Sigmoid colon (tissue), 6 donors: ENCODE measurements at regions not wholly inside any gene's neighbourhood (a gene's known extent, or its start where the extent isn't known, plus 50 kb on each side); places are given as distances from the start of the nearest gene placed in this dataset.

ENCODE experiments used
- DNase-seq: peaks from one replicate; pipeline ENCODE4 v3.0.0-alpha.2; 2019
- H3K27ac ChIP-seq, 4 donors: fragments of 200-600 bp; sonication (generic); one replicate each; pipeline ENCODE4 v1.5.1; 2016 to 2019; ENCODE audit warnings: mild to moderate bottlenecking in 1 of 4
- H3K27me3 ChIP-seq, 3 donors: fragments of 200-600 bp; sonication (generic); one replicate each; pipeline ENCODE4 v1.5.1; 2019; ENCODE audit warnings: mild to moderate bottlenecking in 1 of 3
- H3K36me3 ChIP-seq, 4 donors: fragments of 200-600 bp; sonication (generic); one replicate each; pipeline ENCODE4 v1.5.1; 2016 to 2019
- H3K4me1 ChIP-seq, 4 donors: fragments of 200-600 bp; sonication (generic); one replicate each; pipeline ENCODE4 v1.5.1; 2017 to 2019
- H3K4me3 ChIP-seq, 4 donors: fragments of 200-600 bp; sonication (generic); one replicate each; pipeline ENCODE4 v1.5.1; 2017 to 2019; ENCODE audit warnings: mild to moderate bottlenecking in 2 of 4, moderate library complexity in 1 of 4
- H3K9me3 ChIP-seq, 4 donors: fragments of 200-600 bp in 3 of 4; sonication (generic) in 3 of 4; one replicate each; pipeline versions ENCODE4 v1.5.1 to v1.6.1; 2013 to 2019
- CTCF ChIP-seq, 4 experiments: fragments of 450-650 bp in 3 of 4; fragments of 200-600 bp in 1 of 4; IDR thresholded peaks; one replicate each; pipeline ENCODE4 v1.5.1; 2016 to 2019; ENCODE audit warnings: antibody characterized with exemption in 4 of 4, mild to moderate bottlenecking in 3 of 4, moderate library complexity in 2 of 4
- EP300 ChIP-seq, 4 donors: sonication (generic); formaldehyde crosslinking; IDR thresholded peaks; one replicate each; pipeline ENCODE4 v1.6.1; 2017; ENCODE audit warnings: antibody characterized with exemption in 4 of 4
- POLR2A ChIP-seq, 2 donors: fragments of 450-650 bp; IDR thresholded peaks; one replicate each; pipeline ENCODE4 v1.6.1; 2016; ENCODE audit warnings: antibody characterized with exemption in 2 of 2, mild to moderate bottlenecking in 2 of 2, moderate library complexity in 2 of 2
- POLR2AphosphoS5 ChIP-seq, 4 donors: sonication (generic); formaldehyde crosslinking; IDR thresholded peaks; one replicate each; pipeline ENCODE4 v1.6.1; 2017; ENCODE audit warnings: antibody characterized with exemption in 4 of 4
- WGBS, 2 donors: extraction: QIAGEN DNeasy Blood & Tissue Kit; methylation state at CpG; one replicate each; pipeline ENCODE4 v1.1.7; 2013; 5-methylcytosine and 5-hydroxymethylcytosine counted together
- intact Hi-C: fragments of 100-400 bp; cut with DNase I; formaldehyde crosslinking; loops from one replicate; pipeline ENCODE4 v1.15.1; 2023
- donor health status: healthy with polysubstance abuse.
- donor health status: healthy.

DNA sequence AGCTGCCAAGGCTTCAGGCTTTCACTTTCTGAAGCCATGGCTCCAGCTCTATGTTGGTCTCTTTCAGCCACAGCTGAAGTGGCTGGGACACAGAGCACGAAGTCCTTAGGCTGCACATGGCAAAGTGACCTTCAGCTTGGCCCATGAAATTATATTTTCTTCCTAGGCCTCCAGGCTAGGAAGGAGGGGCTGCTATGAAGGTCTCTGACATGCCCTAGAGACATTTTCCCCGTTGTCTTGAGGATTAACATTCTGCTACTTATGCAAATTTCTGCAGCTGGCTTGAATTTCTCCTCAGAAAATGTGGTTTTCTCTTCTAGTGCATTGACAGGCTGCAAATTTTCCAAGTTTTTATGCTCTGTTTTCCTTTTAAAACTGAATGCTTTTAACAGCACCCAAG lies 99.8 kb upstream of the KCNIP4 start:
- no peak for DNase-seq
- TF ChIP-seq POLR2A (IDR thresholded peaks at IDR 0.05) (no peak), EP300 (IDR thresholded peaks at IDR 0.05) (no peak), CTCF (IDR thresholded peaks at IDR 0.05) (no peak), POLR2AphosphoS5 (IDR thresholded peaks at IDR 0.05) (no peak)
- Histone ChIP-seq H3K27me3 (no peaks in the 10 kb centered on the region), H3K4me1 (no peaks in the 10 kb centered on the region), H3K9me3 (peaks cover 0 to 3% (median 0%) of the 10 kb centered on the region in 4 donors), H3K36me3 (no peaks in the 10 kb centered on the region), H3K4me3 (no peak overlapping the region), H3K27ac (no peak overlapping the region)
- 20 to 54% methylated on average over 2 of the region's 2 CpGs for WGBS, 2 donors
- intact Hi-C loops: no loop called here

- no peaks in the 10 kb centered on the region for H3K36me3 ChIP-seq
- H3K27me3 ChIP-seq: no peaks in the 10 kb centered on the region
- no peak overlapping the region for H3K4me3 ChIP-seq
- intact Hi-C loops: no loop called here
- peaks cover 0 to 3% (median 0%) of the 10 kb centered on the region in 4 donors for H3K9me3 ChIP-seq
- H3K4me1 ChIP-seq: no peaks in the 10 kb centered on the region
- TF ChIP-seq CTCF (IDR thresholded peaks at IDR 0.05) (no peak), POLR2AphosphoS5 (IDR thresholded peaks at IDR 0.05) (no peak), EP300 (IDR thresholded peaks at IDR 0.05) (no peak), POLR2A (IDR thresholded peaks at IDR 0.05) (no peak)
- 93 to 94% methylated on average over 12 of the region's 12 CpGs for WGBS, 2 donors
- no peak overlapping the region for H3K27ac ChIP-seq
- no peak for DNase-seq
Observed at GRCh38 chr4:22047793-22048192, 99.2 kb upstream of the KCNIP4 start.

DNA sequence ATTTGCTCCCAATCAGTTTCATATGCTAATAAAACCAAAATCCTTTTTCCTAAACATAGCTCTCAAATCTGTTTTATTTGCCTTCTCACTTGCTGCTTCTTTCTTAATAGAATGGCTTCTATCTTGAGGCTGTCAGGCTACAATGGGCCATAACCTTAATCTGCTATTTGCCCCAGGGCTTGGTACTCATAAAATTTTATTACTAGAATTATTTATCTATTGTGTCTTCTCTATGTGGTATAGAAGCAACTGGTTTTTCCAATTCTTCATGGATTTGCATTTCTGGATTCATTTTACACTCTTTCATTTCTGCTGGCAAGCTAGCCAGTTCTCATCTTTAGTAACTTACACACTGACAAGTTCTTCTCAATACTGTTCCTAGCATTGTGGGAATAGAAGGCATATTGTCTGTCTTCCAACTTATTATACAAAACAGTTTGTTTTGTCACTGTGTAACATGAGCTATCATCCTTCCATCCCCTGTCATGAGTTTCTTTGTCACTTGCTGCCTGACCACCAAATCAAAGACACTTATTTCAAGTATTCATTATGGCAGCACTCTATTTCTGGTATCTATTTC lies 96.6 kb upstream of the KCNIP4 start:
- no peaks in the 10 kb centered on the region for H3K36me3 ChIP-seq
- no peak for TF ChIP-seq POLR2A (IDR thresholded peaks at IDR 0.05)
- no peak for TF ChIP-seq POLR2AphosphoS5 (IDR thresholded peaks at IDR 0.05)
- TF ChIP-seq CTCF (IDR thresholded peaks at IDR 0.05): no peak
- TF ChIP-seq EP300 (IDR thresholded peaks at IDR 0.05): no peak
- peaks cover 0 to 3% (median 0%) of the 10 kb centered on the region in 4 donors for H3K9me3 ChIP-seq
- H3K27me3 ChIP-seq: no peaks in the 10 kb centered on the region
- H3K4me3 ChIP-seq: no peak overlapping the region
- intact Hi-C loops: no loop called here
- DNase-seq: no peak
- H3K4me1 ChIP-seq: no peaks in the 10 kb centered on the region
- no peak overlapping the region for H3K27ac ChIP-seq

DNA sequence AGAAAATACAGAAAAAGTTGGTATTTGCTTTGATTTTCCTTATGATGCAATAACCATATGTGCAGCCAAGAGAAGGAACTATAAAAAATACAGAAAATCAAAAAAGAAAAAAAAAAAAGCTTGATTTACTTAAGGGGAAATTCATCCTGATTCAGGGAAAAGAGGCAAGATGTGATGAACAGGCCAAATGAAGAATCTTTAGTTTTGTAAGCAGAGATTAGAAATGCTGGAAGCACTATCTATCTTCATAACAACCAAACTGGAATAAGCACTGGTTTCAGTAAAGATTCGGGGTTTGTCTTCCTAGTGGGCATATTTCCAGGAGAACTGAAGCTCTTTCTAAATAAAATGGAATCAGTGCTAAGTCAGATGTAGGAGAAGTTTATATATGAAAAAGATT lies 82.9 kb upstream of the KCNIP4 start:
- intact Hi-C loops: no loop called here
- Histone ChIP-seq H3K27me3 (no peaks in the 10 kb centered on the region), H3K9me3 (no peaks in the 10 kb centered on the region), H3K27ac (no peak overlapping the region), H3K4me3 (no peak overlapping the region), H3K4me1 (no peaks in the 10 kb centered on the region), H3K36me3 (no peaks in the 10 kb centered on the region)
- no peak for TF ChIP-seq CTCF (IDR thresholded peaks at IDR 0.05)
- no peak for TF ChIP-seq POLR2AphosphoS5 (IDR thresholded peaks at IDR 0.05)
- 71 to 75% methylated on average over 1 of the region's 1 CpG for WGBS, 2 donors
- DNase-seq: no peak

- TF ChIP-seq CTCF (IDR thresholded peaks at IDR 0.05): no peak
- no peak for TF ChIP-seq EP300 (IDR thresholded peaks at IDR 0.05)
- TF ChIP-seq POLR2AphosphoS5 (IDR thresholded peaks at IDR 0.05): no peak
- no peak for TF ChIP-seq POLR2A (IDR thresholded peaks at IDR 0.05)
- DNase-seq: no peak
- no peaks in the 10 kb centered on the region for H3K9me3 ChIP-seq
- H3K4me3 ChIP-seq: no peak overlapping the region
- no peaks in the 10 kb centered on the region for H3K36me3 ChIP-seq
- H3K27me3 ChIP-seq: no peaks in the 10 kb centered on the region
- no peaks in the 10 kb centered on the region for H3K4me1 ChIP-seq
- 80 to 93% methylated on average over 1 of the region's 1 CpG for WGBS, 2 donors
- no peak overlapping the region for H3K27ac ChIP-seq
- intact Hi-C loops: no loop called here
Observed at GRCh38 chr4:22030881-22031280, 82.3 kb upstream of the KCNIP4 start.
